NCI-H2196 treated with DMSO at 0.1 percent for 48 hours (cell line): ENCODE measurements at regions not wholly inside any gene's neighbourhood (a gene's known extent, or its start where the extent isn't known, plus 50 kb on each side); places are given as distances from the start of the nearest gene placed in this dataset.

ENCODE experiments used
- DNase-seq: peaks from one replicate; lab custom pipeline; 2025; ENCODE audit not compliant: unreplicated experiment; lab: John Stamatoyannopoulos, UW

DNA sequence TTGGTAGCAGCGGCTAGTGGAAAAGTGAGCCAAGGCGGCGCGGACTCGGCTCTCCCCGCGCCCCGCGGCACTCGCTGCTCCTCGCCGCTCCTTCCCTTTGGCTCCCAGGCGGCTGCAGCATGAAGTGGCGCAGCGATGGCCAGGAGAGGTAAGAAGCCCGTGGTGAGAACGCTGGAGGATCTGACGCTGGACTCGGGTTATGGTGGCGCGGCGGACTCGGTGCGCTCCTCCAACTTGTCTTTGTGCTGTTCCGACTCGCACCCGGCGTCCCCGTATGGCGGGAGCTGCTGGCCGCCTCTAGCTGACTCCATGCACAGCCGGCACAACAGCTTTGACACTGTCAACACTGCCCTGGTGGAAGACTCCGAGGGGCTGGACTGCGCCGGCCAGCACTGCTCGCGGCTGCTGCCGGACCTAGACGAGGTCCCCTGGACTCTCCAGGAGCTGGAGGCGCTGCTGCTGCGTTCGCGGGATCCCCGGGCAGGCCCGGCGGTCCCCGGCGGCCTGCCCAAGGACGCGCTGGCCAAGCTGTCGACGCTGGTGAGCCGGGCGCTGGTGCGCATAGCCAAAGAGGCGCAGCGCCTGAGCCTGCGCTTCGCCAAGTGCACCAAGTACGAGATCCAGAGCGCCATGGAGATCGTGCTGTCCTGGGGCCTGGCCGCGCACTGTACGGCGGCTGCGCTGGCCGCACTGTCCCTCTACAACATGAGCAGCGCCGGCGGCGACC lies 225.6 kb upstream of the CRY1 start:
- no peak for DNase-seq

DNA sequence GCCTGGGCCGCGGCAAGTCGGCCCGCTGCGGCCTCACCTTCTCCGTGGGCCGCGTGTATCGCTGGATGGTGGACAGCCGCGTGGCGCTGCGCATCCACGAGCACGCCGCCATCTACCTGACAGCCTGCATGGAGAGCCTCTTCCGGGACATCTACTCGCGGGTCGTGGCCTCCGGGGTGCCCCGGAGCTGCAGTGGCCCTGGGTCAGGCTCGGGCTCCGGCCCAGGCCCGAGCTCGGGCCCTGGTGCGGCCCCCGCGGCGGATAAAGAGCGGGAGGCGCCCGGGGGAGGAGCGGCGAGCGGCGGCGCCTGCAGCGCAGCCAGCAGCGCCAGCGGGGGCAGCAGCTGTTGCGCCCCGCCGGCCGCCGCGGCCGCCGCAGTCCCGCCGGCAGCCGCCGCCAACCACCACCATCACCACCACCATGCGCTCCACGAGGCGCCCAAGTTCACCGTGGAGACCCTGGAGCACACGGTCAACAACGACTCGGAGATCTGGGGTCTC lies 226.2 kb upstream of the CRY1 start:
- no peak for DNase-seq

DNA sequence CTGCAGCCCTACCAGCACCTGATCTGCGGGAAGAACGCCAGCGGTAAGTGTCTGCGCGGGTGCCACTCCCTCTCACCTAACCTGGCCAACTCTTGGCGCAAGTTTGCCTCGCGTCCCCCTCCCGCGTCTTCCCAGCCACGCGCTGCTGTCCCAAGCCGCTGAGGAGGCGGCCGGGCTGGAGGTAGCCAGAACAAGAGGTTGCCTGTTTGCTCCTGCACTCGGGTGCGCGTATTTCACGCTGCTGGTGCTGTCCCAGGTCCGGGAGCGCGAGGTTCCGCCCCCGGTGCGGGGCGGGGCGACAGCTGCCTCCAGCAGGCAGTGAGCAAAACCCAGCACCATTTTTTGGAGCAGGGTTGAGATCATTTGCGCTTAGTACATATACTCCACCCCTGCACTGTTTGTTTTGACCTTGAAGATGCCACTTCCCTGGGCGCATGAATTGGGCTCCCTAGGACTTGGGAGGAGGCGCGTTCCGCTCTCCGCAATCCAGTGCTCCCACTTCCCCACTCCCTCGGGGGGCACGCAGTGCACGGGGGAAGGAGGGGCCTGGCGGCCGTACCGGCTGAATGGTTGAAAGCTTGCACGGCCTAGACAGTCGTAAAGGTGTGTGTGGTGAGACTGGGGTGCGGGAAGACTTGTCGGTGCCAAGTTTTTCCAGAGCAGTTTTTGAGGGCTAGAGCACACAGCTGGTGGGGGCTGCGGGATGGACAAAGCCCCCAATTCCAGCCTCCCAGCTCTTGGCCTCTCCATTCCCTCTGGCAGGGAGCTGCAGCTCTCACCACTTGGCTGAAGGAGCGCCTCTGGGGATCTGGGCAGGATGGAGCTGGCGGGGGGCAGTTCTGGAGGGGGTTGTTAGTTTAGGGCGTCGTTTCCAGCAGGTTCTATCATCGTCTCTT lies 226.9 kb upstream of the CRY1 start:
- no peak for DNase-seq

DNA sequence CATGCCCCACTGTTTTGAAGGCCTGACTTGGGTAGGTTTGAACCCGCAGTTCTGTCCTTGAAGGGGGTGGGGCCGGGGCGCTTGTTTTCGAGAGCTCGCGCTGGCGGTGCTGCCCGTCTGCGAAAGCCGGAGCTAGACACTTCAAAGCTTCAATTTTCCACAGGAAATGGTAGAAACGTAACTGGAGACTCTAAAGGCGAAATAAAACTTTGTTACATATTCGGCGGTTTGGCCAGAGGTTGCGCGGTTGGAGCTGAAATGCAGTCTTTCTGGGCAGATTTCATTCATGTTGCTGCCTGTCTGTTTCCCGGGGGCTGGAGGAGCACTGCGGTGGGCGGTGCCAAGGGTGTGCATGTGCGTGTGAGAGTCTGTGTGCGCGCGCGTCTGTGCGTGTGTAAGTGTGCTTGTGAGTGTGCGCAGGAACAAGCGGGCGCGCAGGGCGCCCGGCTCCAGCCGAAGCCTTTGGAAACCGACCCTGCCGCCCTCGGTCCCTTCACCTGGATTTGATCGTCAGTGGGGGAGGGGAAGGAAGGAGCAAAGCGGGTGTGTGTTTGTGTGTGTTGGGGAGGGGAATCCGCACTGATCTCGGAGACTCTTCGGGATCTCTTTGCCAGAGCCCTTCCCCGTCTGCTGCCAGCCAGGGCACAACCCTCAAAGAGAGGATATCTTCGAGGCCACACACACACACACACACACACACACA lies 227.7 kb upstream of the CRY1 start:
- no peak for DNase-seq

DNA sequence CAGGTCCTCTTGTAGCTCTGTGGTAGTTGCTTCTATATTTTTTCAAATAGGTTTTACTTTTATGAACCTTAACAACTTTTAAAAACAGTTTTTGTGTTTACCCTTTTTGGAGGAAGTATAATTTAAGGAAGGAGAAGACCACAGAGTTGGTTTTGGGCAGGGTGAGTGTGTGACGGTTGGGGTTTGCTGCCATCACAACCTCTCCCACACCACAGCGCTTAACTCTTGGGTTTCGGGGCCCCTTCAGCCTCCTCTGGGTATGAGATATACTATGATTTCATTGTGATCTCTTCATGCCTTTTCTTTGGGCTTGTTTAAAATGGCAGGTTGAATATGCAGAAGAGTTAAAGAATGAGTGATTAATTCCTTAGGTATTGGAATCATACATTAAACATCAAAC lies 228.7 kb upstream of the CRY1 start:
- no peak for DNase-seq

DNA sequence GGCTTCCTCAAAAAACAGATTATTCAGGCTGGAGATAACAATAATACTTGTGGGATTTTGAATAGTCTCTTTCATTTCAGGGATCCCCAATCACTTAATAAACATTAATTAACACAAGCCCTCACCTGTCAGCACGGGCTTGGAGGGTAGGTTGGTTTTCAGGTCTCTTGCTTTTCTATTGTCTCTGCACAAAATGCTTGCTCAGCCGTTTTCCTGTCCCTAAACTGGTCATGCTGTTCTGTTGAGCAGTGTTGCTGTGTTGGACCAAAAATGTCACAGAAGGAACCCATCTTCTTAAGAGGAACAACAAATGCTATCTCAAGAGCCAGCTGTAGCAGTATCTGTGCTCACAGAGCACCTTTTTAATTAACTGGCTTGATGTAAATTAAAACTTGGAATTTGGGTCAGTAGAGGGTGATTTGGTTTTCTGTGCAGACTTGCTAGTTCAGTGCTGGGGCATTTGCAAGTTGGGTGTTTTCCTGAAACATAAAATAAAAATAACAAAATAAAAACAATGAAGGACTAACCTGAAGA lies 231.8 kb upstream of the CRY1 start:
- DNase-seq = no peak

DNA sequence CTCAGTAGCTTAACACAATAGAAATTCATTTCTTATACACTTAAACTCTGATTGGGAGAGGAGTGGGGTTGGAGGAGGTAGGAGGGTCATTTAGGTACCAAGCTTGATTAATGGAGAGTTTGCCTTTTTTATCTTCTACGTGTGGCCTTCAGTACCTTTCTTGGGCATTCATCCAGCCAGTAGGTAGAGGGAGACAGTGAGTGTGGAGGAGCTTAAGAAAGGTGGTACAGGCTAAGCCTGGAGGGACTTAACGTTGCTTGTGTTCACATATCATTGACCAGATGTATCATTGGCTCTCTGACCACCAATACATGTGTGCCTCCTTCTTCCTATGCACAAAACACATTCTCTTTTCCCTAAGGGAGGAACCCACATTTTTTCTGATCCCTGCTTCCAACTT lies 232.9 kb upstream of the CRY1 start:
- no peak for DNase-seq

DNA sequence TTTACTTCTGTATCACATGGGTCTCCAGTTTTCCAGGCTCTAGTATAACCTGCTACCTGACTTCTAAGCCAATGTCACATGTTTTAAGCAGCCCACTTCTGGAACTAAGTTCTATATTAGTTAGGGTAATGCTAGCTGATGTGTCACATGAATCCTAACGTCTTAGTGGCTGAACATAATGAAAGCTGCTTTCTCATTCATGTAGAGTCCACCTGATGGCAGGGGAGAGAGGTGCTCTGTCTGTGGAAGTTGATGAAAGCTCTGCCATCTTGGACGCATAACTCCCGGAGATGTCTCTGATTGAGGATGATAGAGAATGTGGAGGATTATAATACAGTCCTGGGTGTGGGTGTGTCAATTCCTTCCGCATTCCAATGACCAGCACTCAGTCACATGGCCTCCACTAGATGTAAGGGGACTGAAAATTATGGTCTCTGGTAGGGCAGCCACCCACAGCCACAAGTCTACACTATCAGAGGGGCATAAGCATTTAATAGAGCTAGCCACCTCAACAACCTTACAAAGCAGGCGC lies 234.4 kb upstream of the CRY1 start:
- DNase-seq = no peak

DNA sequence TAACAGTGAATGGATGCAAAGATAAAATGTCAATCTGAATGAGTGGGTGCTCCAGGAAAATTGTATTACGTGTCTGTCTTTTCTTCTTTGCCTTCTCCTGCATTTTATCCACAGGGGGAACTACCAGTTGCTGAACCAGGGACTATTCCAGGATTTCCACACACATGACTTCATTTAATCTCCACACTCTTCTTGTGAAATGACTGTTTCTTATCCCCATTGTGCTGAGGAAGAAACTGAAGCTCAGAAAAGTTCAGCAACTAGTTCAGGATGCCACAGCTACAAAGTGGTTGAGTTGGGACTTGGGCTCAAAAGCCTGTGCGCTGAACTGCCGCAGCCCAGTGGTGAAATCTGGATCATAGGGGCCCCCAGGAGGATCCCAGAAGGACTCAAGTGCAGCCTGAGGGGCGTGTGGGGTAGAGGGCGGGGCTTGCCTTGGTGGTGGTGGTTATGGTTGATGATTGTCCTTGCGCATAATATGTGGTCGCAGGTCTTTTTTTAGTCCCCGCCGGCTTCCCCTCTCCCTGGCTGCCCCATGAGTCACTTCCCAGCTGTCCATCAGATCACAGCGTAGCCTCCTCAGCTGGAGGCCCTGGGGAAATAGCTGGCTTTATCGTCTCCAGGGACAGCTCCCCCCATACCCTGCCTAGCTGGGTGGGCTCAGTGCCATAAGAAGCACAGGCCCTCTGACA lies 235.2 kb upstream of the CRY1 start:
- DNase-seq = no peak

DNA sequence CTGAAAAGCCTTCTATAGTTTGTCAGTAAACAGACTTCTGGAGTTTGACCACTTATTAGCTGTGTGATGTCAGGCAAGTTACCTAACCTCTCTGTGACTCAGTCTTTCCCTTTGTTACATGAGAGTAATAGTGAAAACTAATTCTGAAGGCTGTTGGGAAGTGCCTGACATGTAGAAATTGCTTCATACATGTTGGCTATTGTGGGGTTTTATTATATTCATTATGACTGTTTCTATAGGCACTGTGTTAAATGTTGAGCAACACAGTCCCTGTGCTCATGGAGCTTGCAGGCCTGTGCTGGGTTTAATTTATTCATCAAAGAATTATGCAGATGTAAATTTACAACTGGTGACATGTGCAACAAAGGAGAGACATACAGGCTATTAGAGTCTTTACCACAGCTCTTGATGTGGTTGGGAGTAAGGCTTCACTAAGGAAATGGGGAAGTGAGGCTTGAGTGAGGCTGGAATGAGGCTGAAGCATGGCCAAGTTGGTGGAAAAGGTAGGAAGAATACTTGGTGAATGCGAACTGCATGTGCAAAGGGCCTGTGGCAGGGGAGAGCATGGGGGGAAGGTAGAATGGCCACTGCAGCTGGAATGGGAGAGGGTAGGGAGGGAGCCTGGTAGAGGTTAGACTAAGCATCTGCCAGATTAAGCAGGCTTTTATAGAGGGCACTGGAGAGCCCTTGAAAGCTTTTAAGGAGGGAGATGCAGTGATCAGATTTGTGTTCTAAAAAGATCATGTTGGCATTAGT lies 236.4 kb upstream of the CRY1 start:
- DNase-seq = no peak

DNA sequence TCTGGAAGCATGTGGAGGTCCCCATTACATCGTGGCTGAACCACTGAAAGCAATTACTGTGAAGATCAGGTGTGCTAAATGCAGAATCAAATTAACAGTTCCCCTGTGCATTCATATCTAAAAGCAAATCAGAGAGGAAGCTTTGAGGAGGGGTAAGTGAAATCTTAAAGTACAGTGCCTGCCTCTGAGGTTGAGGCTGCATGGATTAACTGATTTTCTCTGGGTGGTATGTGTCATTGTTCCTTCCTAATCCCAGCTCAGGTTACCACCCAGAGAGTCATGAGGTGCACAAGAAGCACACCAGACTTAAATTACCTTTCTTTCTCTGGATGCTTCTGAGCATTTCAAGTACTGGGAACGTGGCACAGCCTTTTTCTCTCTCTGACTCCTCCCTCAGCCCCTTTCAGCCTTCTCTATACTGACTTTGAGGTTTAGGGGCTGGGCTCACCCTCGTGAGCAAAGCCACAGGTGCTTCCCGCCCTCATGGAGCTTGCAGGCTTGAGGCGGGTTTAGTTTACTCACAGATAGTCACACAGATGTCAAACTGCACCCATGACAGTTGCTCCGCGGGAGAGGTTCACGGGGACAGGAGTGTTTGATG lies 237.6 kb upstream of the CRY1 start:
- no peak for DNase-seq

DNA sequence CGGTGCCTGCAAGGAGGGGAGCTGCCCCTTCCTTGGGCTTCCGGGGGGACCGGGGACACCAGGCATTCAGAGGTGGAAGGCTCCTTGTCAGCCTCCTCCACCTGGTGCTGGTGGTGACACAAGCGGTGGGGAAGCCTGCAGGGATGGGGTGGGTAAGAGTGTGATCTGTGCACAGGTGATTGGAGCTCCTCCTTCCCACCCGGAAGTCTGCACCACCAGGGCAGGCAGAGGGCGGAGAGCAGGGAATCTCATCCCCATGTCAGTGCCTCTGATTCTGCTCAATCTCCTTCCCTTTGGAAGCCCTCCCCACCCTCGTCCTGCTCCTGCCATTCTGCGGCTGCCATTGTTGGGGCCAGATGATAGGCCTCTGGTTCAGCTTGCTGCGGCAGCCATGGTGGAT lies 238.1 kb upstream of the CRY1 start:
- no peak for DNase-seq

DNA sequence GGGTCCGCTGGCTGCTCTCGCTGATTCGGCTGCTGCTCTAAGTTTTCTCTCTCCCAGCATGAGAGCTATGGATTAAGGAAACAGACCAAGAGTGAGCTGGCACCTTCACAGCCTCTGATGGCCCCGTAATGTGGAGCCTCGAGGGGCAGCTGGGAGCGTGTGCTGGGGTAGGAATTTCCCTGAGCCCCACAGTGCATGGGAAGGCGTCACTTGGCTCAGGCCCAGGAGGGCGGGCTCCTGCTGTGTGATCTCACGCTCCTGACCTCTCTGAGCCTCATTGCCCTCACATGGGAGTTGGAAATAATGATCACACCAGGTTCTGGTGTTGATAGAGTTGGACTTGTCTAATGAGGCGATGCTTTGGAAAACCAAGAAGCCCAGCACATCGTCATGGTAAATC lies 238.6 kb upstream of the CRY1 start:
- no peak for DNase-seq

DNA sequence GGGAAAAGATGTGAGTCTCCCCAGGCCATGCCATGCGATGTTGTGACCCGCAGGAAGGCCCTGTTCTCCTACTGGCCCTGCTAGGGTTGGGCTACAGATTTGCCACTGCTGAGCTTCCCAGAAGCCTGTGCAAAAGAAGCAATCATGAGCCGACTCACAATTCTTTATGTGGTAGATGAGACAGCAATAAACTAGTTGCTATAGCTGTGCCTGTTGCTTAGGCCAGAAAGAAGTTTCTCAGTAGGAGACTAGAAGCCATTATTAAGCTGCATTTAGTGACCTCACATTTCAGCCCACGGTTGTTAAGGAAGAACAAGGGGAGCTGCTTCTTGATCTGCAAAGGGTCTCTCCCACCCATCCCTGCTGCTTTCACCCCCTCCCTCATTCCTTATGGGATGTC lies 239.4 kb upstream of the CRY1 start:
- DNase-seq = no peak

DNA sequence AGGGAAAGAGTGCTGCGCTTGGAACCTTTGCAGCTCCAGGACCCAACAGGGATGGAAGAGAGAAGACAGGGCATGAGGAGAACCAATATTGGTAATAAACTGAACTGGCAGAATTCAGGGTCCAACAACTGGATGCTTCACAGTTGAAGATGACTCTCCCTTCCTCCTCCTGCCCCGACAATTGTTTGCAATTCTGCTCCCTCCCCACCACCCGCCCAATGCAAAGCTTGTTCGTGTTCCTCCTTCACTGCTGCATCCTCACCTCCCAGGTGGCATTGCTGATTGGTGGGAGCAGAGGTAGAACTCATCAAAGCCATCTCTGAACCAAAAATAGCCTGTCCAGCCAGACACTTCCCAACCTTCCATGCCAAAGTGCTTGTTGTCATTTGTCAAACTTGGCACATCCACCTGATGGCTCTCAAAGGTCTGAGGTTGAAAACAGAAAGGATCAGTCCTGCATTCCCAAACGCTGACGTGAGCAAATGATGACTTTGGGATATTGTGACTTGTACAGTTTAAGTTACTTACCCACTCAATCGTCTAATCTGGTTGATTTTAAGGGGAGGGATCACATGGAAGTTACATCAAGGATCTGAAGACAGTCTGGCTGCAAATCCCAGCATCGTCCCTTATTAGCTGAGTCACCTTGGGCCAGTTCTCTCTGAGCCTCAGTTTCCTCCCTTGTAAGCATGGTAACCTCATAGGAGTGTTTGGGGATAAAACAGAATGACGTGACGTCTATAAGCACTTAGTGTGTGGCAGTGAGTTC lies 242.6 kb upstream of the CRY1 start:
- no peak for DNase-seq

DNA sequence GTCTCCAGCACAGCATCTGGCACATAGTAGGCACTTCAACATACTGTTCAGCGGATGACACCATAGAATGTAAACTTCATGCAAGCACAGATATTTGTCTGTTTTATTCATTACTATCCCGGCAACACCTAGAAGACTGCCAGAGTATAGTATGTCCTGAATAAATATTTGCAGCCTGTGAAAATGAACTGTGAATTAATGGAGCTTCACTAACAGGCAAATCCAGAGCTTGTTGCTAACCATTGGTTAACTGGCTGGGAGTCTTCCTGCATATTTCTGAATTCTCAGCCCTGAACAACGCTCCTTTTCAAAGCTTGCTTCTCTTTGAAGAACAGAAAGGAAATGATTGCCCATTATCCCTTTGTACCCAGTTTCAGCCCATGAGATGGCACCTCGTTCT lies 243.3 kb upstream of the CRY1 start:
- no peak for DNase-seq

DNA sequence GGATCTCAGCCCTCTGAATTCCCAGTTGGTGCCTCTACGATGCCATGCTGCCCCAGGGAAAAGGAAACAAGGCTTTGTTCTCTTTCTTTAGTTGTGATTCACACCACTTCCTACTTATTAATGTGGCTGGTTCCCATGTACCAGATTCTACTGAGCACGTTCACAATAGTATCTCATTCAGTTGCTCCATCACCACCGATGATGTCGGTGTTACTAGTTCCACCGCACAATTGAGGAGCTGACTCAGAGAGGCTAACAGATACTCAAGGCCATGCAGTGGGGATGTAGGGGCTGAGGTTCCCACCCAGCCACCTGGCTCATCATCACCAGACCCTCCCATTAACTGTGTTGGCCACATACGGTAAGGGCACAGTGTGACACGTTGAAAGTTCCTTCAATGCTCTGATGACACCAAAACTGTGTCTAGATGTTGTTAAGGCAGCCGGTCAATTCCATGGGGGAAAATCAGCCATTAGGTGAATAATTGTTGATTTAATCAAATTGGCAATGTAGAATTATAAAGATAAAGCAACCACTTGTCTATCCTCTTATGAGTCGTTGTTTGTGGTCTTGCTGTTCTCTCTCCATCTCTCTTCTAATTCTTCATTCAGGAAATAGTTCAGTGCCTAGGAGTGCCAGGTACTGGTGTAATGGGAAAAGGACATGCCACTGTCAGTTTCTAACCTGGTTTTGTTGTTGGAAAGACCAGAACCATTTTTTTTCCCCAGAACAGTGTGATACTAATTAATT lies 244.2 kb upstream of the CRY1 start:
- no peak for DNase-seq

DNA sequence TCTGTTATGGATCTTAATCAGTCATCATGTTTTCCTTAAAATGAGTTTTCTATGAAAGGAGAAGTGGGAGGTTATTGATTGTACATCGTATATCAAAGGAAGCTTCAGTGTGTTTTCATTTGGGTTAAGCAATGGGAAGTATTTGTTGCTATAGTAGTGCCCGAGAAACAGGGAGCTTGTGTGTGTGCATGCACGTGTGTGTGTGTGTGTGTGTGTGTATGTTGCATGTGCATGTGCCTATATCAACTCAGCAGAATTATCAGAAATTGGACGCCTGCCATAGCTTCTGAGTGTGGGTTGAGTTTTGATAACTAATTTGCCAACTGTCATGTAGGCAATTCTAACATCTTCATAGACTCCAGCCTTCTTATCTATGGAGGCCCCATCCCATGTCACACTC lies 246.1 kb upstream of the CRY1 start:
- DNase-seq = no peak
